H1 (cell line): ENCODE measurements at regions not wholly inside any gene's neighbourhood (a gene's known extent, or its start where the extent isn't known, plus 50 kb on each side); places are given as distances from the start of the nearest gene placed in this dataset.

Experiments
- BRCA1 ChIP-seq: IDR thresholded peaks from 2 replicates; pipeline ENCODE4 v1.6.1; 2012; ENCODE audit warnings: low read depth, low read length, improper control_type of control experiment
- CBX5 ChIP-seq: fragments of 300-800, 300-1000 bp; sonication (generic); IDR thresholded peaks from 2 replicates; pipeline ENCODE4 v1.7.1; 2016; ENCODE audit warnings: antibody characterized with exemption, low read length, low read depth
- TAF1 ChIP-seq: IDR thresholded peaks from 2 replicates; pipeline ENCODE4 v1.6.1; 2011; ENCODE audit warnings: mild to moderate bottlenecking, low read depth, low read length

DNA sequence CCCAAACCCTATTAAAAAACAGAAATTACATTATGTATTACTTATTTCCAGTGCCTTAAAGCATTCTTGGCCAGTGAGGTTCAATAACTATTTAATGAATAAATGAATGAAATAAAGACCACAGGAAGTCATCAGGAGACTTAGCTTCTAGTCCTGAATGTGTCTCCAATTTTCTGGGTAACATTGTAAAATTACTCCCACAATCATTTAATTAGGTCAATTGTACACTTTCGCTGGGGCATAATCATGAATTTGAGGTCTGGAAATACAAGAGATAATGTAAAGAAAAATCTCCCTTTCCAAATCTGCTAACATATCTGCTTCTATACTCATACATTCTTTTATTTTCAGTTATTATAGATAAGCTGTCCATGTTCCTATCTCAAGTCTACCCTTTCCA lies 199.2 kb downstream of the TLR4 start (continued):
- no peak for TF ChIP-seq BRCA1
- no peak for TF ChIP-seq CBX5
- no peak for TF ChIP-seq TAF1
